Activated CD4-positive, alpha-beta memory T cell treated with anti-CD3 and anti-CD28 coated beads for 36 hours (primary cell): ENCODE measurements at regions not wholly inside any gene's neighbourhood (a gene's known extent, or its start where the extent isn't known, plus 50 kb on each side); places are given as distances from the start of the nearest gene placed in this dataset.

Experiments
- CTCF ChIA-PET: fragments of 350-600 bp; sonication (Branson Sonifier 250); formaldehyde crosslinking; loops from one replicate; lab custom pipeline; 2021; ENCODE audit warnings: antibody characterized with exemption, inconsistent platforms; lab: Charles Lee
- POLR2A ChIA-PET: fragments of 350-600 bp; sonication (Branson Sonifier 250); formaldehyde crosslinking; loops from one replicate; lab custom pipeline; 2021; ENCODE audit warnings: antibody characterized with exemption; lab: Charles Lee
- DNase-seq: peaks from one replicate; pipeline ENCODE4 v3.0.0-alpha.2; 2020
- H3K27ac Mint-ChIP-seq: one replicate; pipeline ENCODE4 v1.8.0; 2021; ENCODE audit warnings: mixed read lengths
- H3K27me3 Mint-ChIP-seq: one replicate; pipeline ENCODE4 v1.8.0; 2021; ENCODE audit warnings: mixed read lengths
- H3K36me3 Mint-ChIP-seq: one replicate; pipeline ENCODE4 v1.8.0; 2021; ENCODE audit warnings: mixed read lengths
- H3K4me1 Mint-ChIP-seq: one replicate; pipeline ENCODE4 v1.8.0; 2021; ENCODE audit warnings: low read depth, mixed read lengths
- H3K4me3 Mint-ChIP-seq: one replicate; pipeline ENCODE4 v1.8.0; 2021; ENCODE audit warnings: mild to moderate bottlenecking, mixed read lengths
- H3K9me3 Mint-ChIP-seq: one replicate; pipeline ENCODE4 v1.8.0; 2021; ENCODE audit warnings: mixed read lengths
- intact Hi-C: fragments of 100-400 bp; cut with micrococcal nuclease; formaldehyde crosslinking; loops from one replicate; pipeline ENCODE4 v1.15.1; 2023

GRCh38 chr2:9757501-9758264, 85.6 kb upstream of the TAF1B start:
- H3K9me3 Mint-ChIP-seq = no peaks in the 10 kb centered on the region

DNA sequence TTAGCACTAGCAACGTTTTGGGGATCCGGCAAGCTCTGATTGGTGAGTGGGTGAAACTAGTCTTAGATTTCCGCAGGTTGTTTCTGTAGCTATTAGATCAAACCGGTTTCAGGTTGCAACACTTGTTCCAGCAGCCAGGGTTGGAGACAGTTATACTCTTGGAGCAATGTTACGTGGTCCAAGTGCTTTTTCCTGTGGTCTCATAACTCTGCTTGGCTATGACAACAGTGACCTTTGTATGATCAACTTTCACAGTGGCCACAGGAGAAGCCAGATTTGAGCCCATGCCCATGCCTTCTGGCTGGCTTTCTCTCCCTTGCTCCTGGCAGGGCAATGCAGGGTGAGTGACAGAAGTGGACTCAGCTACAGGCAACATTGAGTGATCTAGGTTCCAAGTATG, 84.5 kb upstream of the TAF1B start:
- POLR2A ChIA-PET = no interaction called here
- no peak overlapping the region for H3K4me3 Mint-ChIP-seq
- intact Hi-C loops = loop anchor here (10.0 kb wide), 1 partner anchor 334 kb away; the partner anchor contains the start of genes CPSF3 and ITGB1BP1
- CTCF ChIA-PET = interaction anchor here (1.5 to 3.7 kb wide), 2 partner anchors 11 to 19 kb away, joined by 3 to 25 read pairs; no protein-coding TSS in a partner anchor
- no peaks in the 10 kb centered on the region for H3K27me3 Mint-ChIP-seq
- no peaks in the 10 kb centered on the region for H3K9me3 Mint-ChIP-seq
- DNase-seq = no peak
- no peaks in the 10 kb centered on the region for H3K36me3 Mint-ChIP-seq
- H3K4me1 Mint-ChIP-seq = peaks cover 49% of the 10 kb centered on the region
- no peak overlapping the region for H3K27ac Mint-ChIP-seq

More at GRCh38 chr2:9757501-9758264, 85.6 kb upstream of the TAF1B start:
- no peak overlapping the region for H3K4me3 Mint-ChIP-seq
- POLR2A ChIA-PET = interaction anchor here (1.2 kb wide), 1 partner anchor 103 kb away, joined by 4 read pairs; no protein-coding TSS in a partner anchor
- DNase-seq = no peak
- H3K27ac Mint-ChIP-seq = no peak overlapping the region
- CTCF ChIA-PET = interaction anchor here (1.4 kb wide), 1 partner anchor 13 kb away, joined by 7 read pairs; no protein-coding TSS in a partner anchor
- intact Hi-C loops = loop anchor here (10.0 kb wide), 1 partner anchor 333 kb away; the partner anchor contains the start of genes CPSF3 and ITGB1BP1
- no peaks in the 10 kb centered on the region for H3K36me3 Mint-ChIP-seq
- peaks cover 49% of the 10 kb centered on the region for H3K4me1 Mint-ChIP-seq
- no peaks in the 10 kb centered on the region for H3K27me3 Mint-ChIP-seq

DNA sequence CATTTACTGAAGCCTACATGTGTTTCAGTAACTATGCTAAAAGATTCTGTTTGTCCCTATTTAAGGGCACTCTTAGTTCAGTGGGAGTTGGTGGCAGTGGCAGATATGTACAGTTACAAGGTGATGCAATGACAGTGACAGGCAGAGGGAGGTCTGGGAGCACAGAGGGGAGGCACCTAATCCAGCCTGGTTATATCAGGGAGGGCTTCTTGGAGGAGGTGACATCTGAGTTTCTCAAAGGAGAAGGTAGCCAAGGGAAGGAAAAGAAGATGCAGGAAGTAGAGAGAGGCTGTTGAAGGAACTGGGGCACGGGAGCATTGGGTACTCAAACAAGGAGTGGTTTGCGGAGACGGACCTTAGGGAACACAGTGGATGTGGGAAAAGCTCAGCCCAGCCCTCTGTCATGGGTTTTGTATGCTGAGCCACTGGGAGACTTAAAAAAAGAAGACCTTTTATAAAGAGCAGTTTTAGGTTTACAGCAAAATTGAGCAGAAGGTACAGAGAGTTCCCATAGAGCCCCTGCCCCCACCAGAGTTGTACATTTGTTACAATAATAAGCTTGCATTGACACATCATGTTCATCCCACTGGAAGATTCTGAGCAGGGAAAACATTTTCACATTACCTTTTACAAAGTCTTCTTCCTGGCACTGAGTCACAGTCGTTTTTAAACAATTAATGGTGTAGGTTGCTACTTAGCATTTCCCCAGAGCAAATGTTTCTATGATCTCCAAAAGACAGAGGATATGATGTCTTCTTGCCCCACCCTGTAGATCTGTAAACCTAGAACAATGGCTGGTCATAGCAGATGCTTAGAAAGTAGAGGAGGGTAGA, 83.0 kb upstream of the TAF1B start:
- ChIA-PET CTCF (interaction anchor here (1.5 to 3.7 kb wide), 2 partner anchors 9 to 18 kb away, joined by 3 to 25 read pairs; no protein-coding TSS in a partner anchor), POLR2A (no interaction called here)
- DNase-seq = no peak
- Mint-ChIP-seq H3K4me3 (no peak overlapping the region), H3K36me3 (no peaks in the 10 kb centered on the region), H3K9me3 (no peaks in the 10 kb centered on the region), H3K4me1 (peaks cover 49% of the 10 kb centered on the region), H3K27me3 (no peaks in the 10 kb centered on the region), H3K27ac (peak overlapping the region; percentile 6)
- intact Hi-C loops = no loop called here

DNA sequence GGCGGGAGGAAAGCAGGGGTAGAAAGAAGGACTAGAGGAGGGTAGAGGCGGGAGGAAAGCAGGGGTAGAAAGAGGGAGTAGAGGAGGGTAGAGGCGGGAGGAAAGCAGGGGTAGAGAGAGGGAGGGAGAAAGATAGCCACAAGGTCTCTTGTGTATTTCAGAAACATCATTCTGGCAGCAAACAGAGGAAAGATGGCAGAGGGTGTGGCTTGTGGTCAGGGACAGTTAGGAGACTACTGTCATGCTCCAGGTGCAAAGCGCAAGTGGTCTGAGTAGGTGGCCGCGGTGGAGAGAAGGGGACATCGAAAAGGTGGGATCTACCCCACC, 82.4 kb upstream of the TAF1B start:
- intact Hi-C loops = no loop called here
- no peaks in the 10 kb centered on the region for H3K27me3 Mint-ChIP-seq
- H3K36me3 Mint-ChIP-seq = no peaks in the 10 kb centered on the region
- peak overlapping the region; percentile 6 for H3K27ac Mint-ChIP-seq
- H3K4me1 Mint-ChIP-seq = peaks cover 47% of the 10 kb centered on the region
- H3K4me3 Mint-ChIP-seq = no peak overlapping the region
- H3K9me3 Mint-ChIP-seq = no peaks in the 10 kb centered on the region
- no peak for DNase-seq
- ChIA-PET POLR2A (interaction anchor here (0.7 kb wide), 1 partner anchor 205 kb away, joined by 3 read pairs; the partner anchor contains the start of gene ADAM17), CTCF (interaction anchor here (3.7 kb wide), 1 partner anchor 9 kb away, joined by 25 read pairs; no protein-coding TSS in a partner anchor)

- H3K4me3 Mint-ChIP-seq = no peak overlapping the region
- H3K36me3 Mint-ChIP-seq = no peaks in the 10 kb centered on the region
- H3K27ac Mint-ChIP-seq = no peak overlapping the region
- ChIA-PET CTCF (interaction anchor here (3.7 kb wide), 1 partner anchor 8 kb away, joined by 25 read pairs; no protein-coding TSS in a partner anchor), POLR2A (interaction anchor here (0.7 to 0.9 kb wide), 2 partner anchors 8 to 206 kb away, joined by 3 read pairs; partner anchors contain the start of gene ADAM17)
- H3K9me3 Mint-ChIP-seq = no peaks in the 10 kb centered on the region
- intact Hi-C loops = no loop called here
- H3K4me1 Mint-ChIP-seq = peaks cover 50% of the 10 kb centered on the region
- DNase-seq = no peak
- no peaks in the 10 kb centered on the region for H3K27me3 Mint-ChIP-seq
These were observed 81.7 kb upstream of the TAF1B start for GRCh38 chr2:9761577-9761976.

GRCh38 chr2:9762164-9762563, 81.1 kb upstream of the TAF1B start:
- ChIA-PET POLR2A (interaction anchor here (0.9 kb wide), 1 partner anchor 9 kb away, joined by 3 read pairs; no protein-coding TSS in a partner anchor), CTCF (interaction anchor here (3.7 kb wide), 1 partner anchor 7 kb away, joined by 25 read pairs; no protein-coding TSS in a partner anchor)
- no peak overlapping the region for H3K4me3 Mint-ChIP-seq
- H3K4me1 Mint-ChIP-seq = peaks cover 52% of the 10 kb centered on the region
- H3K9me3 Mint-ChIP-seq = no peaks in the 10 kb centered on the region
- intact Hi-C loops = no loop called here
- no peak for DNase-seq
- H3K27me3 Mint-ChIP-seq = no peaks in the 10 kb centered on the region
- H3K36me3 Mint-ChIP-seq = no peaks in the 10 kb centered on the region
- no peak overlapping the region for H3K27ac Mint-ChIP-seq

DNA sequence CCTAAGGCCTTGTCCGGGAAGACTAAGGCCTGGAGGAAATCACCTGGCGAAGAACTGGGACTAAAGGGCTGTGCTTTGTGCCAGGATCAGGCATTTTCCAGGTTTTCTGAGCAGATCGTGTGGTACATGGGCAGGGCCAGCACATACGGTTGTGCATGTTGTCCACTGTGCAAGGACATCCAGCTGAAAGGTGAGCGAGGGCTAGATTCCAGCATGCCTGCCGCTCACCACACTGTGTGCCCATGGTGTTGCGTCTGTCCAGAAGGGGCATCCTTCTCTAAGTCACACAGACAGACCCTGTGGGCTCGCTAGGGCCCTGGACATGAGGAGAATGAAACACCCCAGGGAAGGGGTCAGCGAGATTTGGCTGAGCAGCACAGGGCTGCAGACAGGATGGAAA, 80.3 kb upstream of the TAF1B start:
- H3K36me3 Mint-ChIP-seq = no peaks in the 10 kb centered on the region
- ChIA-PET CTCF (no interaction called here), POLR2A (interaction anchor here (2.6 kb wide), 1 partner anchor 9 kb away, joined by 13 read pairs; no protein-coding TSS in a partner anchor)
- no peaks in the 10 kb centered on the region for H3K27me3 Mint-ChIP-seq
- no peak for DNase-seq
- no peak overlapping the region for H3K27ac Mint-ChIP-seq
- H3K4me1 Mint-ChIP-seq = peaks cover 50% of the 10 kb centered on the region
- H3K4me3 Mint-ChIP-seq = no peak overlapping the region
- intact Hi-C loops = loop anchor here (1.0 kb wide), 1 partner anchor 10 kb away; no protein-coding TSS in a partner anchor
- no peaks in the 10 kb centered on the region for H3K9me3 Mint-ChIP-seq

- intact Hi-C loops = loop anchor here (1.0 kb wide), 1 partner anchor 10 kb away; no protein-coding TSS in a partner anchor
- Mint-ChIP-seq H3K4me1 (peaks cover 47% of the 10 kb centered on the region), H3K27me3 (no peaks in the 10 kb centered on the region), H3K9me3 (no peaks in the 10 kb centered on the region), H3K4me3 (no peak overlapping the region), H3K36me3 (no peaks in the 10 kb centered on the region), H3K27ac (peak overlapping the region; percentile 31)
- DNase-seq = peak; percentile 81
- POLR2A ChIA-PET = interaction anchor here (2.6 kb wide), 1 partner anchor 10 kb away, joined by 13 read pairs; no protein-coding TSS in a partner anchor
- CTCF ChIA-PET = interaction anchor here (0.7 to 1.9 kb wide), 2 partner anchors 9 to 36 kb away, joined by 3 to 5 read pairs; no protein-coding TSS in a partner anchor
These were observed 79.7 kb upstream of the TAF1B start for GRCh38 chr2:9763356-9764152.

GRCh38 chr2:9764153-9764778, 79.0 kb upstream of the TAF1B start:
- peaks cover 49% of the 10 kb centered on the region for H3K4me1 Mint-ChIP-seq
- DNase-seq = peak; percentile 58
- intact Hi-C loops = no loop called here
- H3K36me3 Mint-ChIP-seq = no peaks in the 10 kb centered on the region
- peak overlapping the region; percentile 31 for H3K27ac Mint-ChIP-seq
- no peak overlapping the region for H3K4me3 Mint-ChIP-seq
- ChIA-PET POLR2A (interaction anchor here (2.6 kb wide), 1 partner anchor 11 kb away, joined by 13 read pairs; no protein-coding TSS in a partner anchor), CTCF (interaction anchor here (0.7 to 1.9 kb wide), 2 partner anchors 9 to 35 kb away, joined by 3 to 5 read pairs; no protein-coding TSS in a partner anchor)
- no peaks in the 10 kb centered on the region for H3K27me3 Mint-ChIP-seq
- no peaks in the 10 kb centered on the region for H3K9me3 Mint-ChIP-seq

GRCh38 chr2:9765611-9766531, 77.4 kb upstream of the TAF1B start:
- H3K4me3 Mint-ChIP-seq = no peak overlapping the region
- H3K36me3 Mint-ChIP-seq = no peaks in the 10 kb centered on the region
- H3K9me3 Mint-ChIP-seq = no peaks in the 10 kb centered on the region
- intact Hi-C loops = no loop called here
- ChIA-PET CTCF (interaction anchor here (1.9 kb wide), 1 partner anchor 34 kb away, joined by 5 read pairs; no protein-coding TSS in a partner anchor), POLR2A (no interaction called here)
- H3K4me1 Mint-ChIP-seq = peaks cover 49% of the 10 kb centered on the region
- no peak overlapping the region for H3K27ac Mint-ChIP-seq
- DNase-seq = no peak
- no peaks in the 10 kb centered on the region for H3K27me3 Mint-ChIP-seq
